HG02759 (cell line): ENCODE measurements at regions not wholly inside any gene's neighbourhood (a gene's known extent, or its start where the extent isn't known, plus 50 kb on each side); places are given as distances from the start of the nearest gene placed in this dataset.
"Not testable (repeated sequence)": the region's sequence is repeated elsewhere in the genome, so short reads cannot be mapped to it uniquely, and the experiment has no call there.

ENCODE experiments used
- ATAC-seq: cut with Tn5 transposase; IDR thresholded peaks from one replicate; pipeline ENCODE4 v1.9.1; 2021; ENCODE audit warnings: mild to moderate bottlenecking, moderate library complexity; ENCODE audit not compliant: unreplicated experiment

DNA sequence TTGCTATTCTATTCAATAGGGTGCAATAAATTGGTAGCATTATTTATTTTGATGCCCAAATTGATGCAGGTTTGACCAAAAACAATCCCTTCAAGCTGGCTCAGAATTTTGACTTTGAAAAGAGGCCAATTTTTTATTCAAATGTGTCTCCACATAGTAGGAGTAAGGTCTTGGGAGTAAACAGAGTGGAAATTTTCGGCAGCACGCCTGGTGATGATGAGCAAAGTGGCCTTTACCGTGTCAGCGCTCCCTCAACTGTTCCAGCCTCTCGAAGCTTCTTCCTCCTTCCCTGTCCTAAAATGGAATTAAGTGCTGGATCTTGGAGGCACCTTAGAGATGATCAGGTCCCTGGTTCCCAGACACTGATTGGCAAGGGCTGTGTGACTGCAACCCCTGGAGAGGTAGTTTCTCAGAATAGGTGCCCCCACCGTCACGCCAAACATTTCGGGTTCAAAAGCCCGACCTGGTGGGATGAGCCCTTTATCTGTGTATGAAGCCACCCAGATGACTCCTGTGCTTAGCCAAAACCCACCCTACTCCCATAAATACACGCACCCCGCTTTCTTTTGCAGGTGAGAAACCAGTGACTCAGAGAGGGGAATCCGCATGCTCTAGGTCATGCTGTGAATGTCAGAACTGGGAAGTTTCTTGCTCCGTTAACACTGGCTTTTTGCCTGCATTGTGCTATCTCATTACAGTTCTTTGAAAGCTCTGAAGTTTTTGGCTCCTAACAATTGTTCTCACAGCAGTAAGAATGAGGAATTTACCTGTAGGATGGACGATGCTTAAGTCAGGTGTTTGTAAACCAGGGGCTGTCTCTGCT lies 89.1 kb downstream of the CRYGS start:
- no peak for ATAC-seq

DNA sequence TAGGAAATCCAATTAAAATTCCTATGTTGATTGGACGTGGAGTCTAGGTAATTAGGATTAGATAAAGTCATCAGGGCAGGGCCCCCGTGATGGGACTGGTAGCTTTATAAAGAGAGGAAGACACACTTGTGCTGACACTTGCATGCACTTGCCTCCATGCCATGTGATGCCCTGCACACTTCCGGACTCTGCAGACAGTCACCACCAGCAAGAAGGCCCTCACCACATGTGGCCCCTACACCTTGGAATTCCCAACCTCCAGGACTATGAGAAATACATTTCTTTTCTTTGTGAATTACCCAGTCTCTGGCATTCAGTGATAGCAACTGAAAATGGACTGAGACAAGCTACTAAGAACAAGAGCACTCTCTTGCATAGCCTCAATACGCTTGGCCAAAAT lies 90.6 kb downstream of the CRYGS start:
- no peak for ATAC-seq

DNA sequence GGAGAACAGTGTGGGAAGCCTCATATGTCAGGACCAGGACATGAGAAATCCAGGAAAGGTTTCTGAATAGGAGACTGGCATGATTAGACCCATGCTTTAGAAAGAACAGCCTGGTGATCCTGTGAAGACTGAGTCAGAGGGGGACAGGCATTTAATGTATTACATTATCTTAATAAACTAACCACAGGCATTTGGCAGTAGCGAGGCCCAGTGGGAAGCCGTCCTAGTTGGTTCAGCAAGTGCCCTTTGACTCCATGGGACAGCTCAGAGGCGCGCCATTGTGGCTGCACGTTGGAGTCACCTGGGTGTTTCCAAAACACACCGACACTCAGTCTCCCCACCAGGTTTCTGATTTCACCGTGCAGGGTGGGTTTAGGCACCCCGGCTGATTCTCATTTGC lies 90.5 kb upstream of the DGKG start:
- no peak for ATAC-seq

DNA sequence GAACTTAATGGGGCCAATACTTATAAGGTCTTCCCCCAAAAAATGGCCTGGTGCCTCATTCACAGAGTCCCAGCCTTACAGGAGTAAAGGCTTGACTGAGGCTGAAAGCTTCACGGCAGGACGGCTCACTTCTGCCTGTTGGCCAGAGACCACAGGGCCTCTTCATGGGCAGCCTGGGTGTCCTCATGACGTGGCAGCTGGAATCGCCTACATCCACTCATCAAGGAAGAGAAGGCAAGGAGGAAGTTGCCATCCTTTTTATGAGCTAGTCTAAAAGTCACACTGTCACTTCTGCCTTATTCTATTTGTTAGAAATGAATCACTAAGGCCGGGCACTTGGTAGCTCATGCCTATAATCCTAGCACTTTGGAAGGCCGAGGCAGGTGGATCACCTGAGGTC lies 89.3 kb upstream of the DGKG start:
- ATAC-seq, result no peak

DNA sequence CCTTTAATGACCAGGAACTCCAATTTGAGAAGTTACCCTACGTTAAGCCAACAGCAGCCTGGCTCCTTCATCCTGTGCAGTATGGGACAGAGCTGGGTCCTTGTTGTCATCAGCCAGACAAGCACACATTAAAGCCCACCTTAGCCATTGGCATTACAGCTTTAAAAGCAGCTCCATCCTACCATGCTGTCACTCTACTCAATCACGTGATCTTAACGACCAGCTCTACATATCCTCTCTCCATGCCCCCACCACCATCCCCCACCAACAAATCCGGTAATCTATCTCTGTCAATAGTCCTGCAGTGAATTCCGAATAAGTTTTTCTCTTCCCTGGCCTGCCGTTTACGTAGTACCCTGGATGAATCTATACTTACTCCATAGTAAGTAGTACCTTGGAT lies 82.9 kb upstream of the DGKG start:
- ATAC-seq, result no peak

DNA sequence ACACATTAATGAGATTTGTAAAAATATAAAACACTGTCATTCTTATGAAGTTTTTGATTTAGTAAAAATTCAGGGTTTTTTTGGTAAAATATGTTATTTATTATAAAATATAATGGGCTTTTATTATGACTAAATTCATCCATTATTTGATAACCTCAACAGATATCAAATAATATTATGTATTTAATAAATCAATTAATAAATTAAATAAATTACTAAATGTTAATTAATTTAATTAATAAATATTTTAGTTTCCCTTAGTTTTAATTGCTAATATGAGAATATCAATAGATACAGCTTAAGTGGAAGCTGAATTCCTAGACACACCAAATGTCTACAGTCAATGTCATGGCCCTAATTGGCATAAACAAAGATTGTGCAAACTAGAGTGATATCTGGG lies 82.3 kb upstream of the DGKG start:
- no peak for ATAC-seq

DNA sequence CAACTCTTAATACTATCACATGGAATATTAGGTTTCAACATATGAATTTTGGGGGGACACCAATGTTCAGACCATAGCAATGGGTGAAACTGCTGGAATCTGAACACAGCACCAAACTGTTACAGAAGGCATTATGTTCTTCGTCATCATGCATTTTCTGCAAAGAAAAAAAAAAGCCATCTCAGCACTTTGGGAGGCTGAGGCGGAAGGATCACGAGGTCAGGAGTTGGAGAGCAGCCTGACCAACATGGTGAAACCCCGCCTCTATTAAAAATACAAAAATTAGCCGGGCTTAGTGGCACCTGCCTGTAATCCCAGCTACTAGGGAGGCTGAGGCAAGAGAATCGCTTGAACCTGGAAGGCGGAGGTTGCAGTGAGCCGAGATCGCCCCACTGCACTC lies 80.9 kb upstream of the DGKG start:
- ATAC-seq, result not testable (repeated sequence)

DNA sequence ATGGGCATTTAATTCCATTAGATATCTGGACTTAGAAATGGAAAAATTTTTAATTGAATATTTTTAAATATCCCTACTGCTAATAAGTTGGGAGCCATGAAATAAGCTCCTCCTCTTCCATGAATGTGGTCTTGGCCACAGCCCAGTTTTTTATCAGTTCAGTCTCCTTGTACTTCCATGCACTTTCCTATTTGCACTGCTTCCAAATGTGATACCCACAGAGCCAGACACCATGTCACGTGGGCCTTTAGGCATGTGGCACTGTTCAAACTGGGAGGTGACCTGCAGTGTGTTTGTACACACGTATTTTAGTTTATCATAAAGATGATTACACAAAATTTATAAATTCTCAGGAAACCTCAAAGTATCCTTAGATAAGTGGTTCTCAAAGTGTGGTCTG lies 80.1 kb upstream of the DGKG start:
- no peak for ATAC-seq

DNA sequence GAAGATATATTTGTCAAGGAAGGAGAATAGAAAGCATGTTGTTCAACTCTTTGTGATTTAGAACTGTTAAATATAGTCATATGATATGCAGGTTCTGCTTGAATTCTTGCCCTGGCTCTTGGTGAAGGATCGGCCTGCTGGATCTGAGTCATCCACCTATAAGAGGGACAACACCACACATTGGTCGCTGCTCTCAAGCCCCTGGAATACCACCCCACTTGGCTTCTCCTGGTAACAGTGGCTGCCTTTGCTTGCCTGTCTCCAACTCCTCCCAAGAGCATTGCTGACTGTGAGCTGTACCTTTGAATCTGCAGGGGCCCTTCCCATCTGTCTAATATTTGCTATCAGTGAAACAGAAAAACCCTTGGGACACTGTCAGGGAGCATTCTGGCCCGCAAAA lies 78.9 kb upstream of the DGKG start:
- ATAC-seq, result no peak

DNA sequence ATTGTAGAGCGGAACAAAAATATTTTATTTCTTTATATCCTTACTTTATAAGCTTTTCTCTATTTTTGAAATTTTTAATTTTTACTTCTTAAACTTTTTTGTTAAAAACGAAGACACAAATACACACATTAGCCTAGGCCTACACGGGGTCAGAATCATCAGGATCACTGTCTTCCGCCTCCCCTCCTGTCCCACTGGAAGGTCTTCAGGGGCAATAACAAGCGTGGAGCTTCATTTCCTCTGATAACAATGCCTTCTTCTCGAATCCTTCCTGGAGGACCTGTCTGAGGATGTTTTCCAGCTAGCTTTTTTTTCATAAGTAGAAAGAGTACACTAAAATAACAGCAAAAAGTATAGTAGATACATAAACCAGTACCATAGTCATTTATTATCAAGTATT lies 77.7 kb upstream of the DGKG start:
- ATAC-seq, result no peak

DNA sequence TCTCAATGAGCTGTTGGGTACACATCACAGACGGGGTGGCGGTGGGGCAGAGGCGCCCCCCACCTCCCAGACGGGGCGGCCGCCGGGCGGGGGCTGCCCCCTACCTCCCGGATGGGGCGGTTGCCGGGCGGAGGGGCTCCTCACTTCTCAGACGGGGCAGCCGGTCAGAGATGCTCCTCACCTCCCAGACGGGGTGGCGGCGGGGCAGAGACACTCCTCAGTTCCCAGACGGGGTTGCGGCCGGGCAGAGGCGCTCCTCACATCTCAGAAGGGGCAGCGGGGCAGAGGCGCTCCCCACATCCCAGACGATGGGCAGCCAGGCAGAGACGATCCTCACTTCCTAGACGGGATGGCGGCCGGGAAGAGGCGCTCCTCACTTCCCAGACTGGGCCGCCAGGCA lies 73.3 kb upstream of the DGKG start:
- ATAC-seq, result not testable (repeated sequence)

DNA sequence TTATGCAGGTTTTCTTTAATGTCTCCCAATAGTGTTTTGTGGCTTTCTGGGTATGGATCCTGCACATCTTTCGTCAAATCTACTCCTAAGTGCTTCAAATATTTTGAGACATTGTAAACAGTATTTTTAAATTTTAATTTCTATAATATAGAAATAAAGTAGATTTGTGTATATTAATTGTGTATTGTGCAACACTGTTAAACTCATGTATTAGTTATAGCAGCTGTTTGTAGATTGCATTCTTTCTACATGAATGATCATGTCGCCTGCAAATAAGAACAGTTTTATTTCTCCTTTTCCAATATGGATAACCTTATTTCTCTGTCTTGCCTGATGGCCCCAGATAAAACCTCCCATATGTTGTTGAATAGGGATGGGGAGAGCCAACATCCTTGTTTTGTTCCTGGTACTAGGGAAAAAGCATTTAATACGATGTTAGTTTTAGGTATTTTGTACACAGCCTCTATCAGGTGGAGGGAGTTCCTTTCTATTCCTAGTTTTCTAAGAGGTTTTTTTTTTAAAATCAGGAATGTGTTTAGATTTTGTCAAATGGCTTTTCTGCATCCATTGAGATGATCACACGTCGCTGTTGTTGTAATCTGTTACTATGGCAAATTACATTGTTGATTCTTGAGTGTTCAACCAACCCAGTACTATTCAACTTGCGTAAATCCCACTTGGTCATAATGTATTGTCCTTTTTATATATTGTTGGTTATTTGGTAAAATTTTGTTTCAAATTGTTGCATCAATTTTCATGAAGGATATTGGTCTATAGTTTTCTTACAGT lies 71.1 kb upstream of the DGKG start:
- ATAC-seq, result no peak

DNA sequence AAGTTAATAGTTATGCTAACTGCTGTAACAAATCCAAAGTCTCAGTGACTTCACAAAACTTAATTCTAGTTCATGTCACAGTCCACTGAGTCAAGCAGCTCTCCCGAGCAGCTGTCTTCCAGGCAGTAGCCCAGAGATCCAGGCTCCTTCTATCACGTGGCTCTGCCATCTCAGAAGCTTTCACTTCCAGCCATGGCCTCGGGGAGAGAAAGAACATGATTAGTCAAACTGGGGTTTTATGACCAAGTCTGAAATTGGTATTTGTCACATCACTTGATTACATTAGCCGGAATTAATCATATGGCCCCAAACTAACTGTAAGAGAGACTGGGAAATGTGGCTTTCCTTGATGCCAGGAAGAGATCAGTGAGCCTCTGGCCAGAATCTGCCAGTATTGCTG lies 70.2 kb upstream of the DGKG start:
- no peak for ATAC-seq

DNA sequence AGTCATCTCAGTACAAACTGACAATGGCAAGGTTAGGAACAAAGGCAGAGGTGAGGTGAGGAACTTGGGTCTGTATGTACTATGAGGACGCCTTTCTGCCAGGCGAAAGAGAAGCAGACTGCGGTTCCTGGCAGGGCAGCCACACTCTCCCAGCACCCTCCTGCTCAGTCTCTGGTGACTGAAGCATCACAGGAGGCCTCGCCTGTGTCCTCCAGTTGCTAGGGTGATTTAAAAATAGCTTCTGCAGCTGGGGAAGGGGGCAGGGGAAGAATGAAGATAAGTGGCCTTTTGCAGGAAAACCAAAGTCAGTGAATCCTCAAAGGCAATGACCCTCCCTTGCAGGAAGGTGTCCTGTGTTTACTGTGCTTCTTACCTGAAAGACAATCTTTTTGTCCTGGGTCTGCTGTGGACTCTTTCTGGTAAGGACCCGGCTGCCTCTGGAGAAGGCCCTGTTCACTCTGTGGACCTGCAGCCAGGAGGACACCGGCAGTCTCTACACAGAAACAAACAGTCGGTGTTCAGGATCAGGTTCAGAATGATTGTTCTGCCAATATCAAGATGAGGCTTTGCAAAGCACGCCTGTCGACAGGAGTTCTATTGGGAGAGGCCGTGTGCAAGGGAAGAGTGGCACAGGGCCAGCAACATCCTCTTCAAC lies 65.7 kb upstream of the DGKG start:
- no peak for ATAC-seq

DNA sequence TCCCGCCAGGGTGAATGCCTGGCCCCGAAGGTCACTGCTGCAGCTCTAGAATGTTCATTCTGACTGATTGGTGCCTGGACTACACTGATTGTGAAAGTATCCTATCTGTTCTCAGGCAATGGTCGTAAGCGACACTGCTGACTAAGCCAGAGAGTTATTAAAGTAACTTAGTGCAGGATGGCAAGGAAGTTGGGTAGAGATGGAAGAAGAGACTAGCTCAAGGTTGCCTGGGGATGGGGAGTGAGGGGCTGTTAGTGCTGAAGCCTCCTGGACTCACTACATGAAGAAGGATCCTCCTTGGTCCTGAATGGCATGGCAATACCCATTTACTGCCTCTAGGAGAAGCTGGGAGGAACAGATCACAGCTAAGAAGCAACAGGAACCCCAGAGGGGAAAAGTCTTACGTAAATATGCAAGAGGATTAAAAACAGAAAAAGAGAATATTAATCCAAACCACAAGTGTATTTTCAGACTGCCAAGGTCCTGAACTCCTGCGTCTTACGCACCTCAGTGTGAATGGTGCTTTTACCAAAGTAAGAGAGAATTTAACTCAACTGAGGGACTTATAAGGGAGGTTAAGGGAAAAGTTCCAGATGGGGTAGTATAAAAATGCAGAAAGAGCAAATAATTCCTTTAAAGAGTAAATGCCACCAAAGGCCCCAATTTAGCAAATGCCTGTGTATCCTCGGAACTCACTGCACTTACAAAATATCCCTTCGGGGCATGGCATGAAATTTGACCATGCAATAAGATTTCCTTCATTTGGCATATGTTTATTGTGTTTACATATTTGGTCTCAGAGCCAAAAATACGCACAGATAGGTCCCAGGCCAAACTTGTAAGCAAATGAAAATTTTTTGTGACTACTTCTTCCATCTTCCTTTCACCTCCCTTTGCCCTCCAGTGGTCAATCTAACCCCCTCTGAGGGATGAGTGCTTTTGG lies 64.0 kb upstream of the DGKG start:
- no peak for ATAC-seq

DNA sequence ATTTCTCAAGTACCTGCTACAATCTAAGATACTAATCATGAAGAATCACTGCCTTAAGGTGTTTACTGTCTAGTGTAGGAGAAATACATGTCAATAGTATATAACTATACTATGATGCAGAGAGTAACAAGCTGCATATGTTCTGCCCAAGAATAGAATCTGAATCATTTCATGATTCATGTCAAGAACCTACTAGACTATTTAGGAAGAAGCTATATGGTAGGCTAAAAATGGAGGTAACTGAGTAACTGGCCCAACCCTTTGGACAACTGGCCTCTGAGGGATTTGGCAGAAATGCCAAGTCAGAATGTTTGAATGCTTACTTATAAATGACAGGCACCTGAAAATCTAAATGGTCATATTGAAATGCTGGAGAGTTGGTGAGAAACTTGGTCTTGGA lies 59.9 kb upstream of the DGKG start:
- no peak for ATAC-seq

DNA sequence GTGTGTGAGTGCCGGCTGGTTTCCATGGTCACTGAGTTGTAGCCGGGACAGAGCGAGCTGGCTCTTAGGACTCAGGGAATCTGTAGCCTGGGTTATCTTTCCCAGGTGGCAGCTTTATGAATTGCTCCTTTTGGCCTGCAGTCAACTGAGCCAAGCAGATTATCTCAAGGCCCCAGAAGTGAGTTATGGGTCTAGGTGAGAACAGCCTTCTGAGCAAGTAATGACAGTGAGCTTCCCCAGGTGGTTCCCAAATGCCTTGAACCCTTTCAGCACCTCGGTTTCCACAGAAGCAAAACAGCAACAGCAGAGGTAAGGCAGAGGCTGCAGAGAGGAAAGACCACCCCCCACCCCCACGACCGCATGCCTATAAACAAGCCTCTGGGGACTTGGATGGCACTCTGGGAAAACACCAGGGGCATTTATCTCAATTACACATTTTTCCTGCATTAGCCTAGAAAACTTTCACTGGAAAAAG lies 56.7 kb upstream of the DGKG start:
- no peak for ATAC-seq

DNA sequence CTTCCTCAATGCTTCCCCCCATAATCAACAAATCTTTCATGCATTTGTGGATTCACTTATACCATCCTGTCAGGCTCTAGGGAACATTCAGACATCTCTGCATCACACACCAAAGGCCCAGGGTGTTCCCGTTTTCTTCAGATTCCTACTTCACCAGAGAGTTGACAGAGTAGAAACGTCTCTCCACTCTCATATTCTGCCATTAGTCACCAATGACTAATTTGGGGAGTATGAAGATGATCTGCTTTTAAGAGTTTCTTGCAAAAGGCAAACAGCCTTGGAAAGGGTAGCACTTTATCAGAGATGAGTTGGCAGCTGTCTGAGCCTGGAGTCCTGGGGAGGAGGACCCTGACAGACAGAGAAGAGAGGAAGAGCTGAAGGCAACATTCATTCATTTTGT lies 55.8 kb upstream of the DGKG start:
- no peak for ATAC-seq

DNA sequence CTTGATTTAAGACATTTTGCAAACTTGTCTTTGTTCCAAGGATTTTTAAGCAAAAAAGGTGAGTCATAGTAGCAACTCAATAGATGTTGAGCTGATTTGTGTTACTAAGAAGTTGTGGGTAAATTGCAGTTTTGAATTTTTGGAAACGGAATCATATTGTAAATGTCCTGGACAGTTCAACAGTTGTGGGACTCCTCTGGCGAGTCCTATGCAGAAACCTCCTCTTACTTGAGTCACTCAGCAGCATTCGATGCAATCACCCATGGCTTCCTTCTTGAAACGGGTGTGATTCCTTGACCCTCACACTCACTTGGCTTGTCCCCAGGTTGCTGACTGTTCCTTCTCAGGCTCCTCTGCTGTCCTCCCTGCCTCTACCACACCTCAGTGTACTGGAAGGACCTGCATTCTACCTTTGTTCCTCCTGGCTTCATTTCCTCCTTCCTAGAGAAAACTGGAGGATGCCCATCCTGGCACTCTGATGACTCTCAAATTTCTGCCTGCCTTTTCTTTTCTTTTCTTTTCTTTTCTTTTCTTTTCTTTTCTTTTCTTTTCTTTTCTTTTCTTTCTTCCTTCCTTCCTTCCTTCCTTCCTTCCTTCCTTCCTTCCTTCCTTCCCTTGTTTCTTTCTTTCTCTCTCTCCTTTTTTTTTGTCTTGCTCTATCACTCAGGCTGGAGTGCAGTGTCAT lies 52.8 kb upstream of the DGKG start:
- no peak for ATAC-seq
